H9 (cell line): ENCODE measurements at regions not wholly inside any gene's neighbourhood (a gene's known extent, or its start where the extent isn't known, plus 50 kb on each side); places are given as distances from the start of the nearest gene placed in this dataset.

Experiments used
- DNase-seq: peaks from one replicate; pipeline ENCODE4 v3.0.0-alpha.2; 2017
- H2AFZ ChIP-seq: one replicate; pipeline ENCODE4 v1.6.1; 2013; ENCODE audit warnings: mild to moderate bottlenecking, low read length, control low read depth, moderate library complexity
- H2AK5ac ChIP-seq: 2 replicates; pipeline ENCODE4 v1.6.1; 2013; ENCODE audit warnings: low read length, control low read depth, mixed read lengths; ENCODE audit not compliant: insufficient read length
- H2BK120ac ChIP-seq: one replicate; pipeline ENCODE4 v1.6.1; 2013; ENCODE audit warnings: low read depth, mild to moderate bottlenecking, low read length, control low read depth, inconsistent platforms; ENCODE audit not compliant: poor library complexity, severe bottlenecking
- H2BK12ac ChIP-seq: 2 replicates; pipeline ENCODE4 v1.6.1; 2013; ENCODE audit warnings: low read length, control low read depth, mixed read lengths, low read depth; ENCODE audit not compliant: insufficient read length
- H2BK15ac ChIP-seq: 2 replicates; pipeline ENCODE4 v1.6.1; 2013; ENCODE audit warnings: low read depth, low read length, control low read depth
- H2BK20ac ChIP-seq: one replicate; pipeline ENCODE4 v1.6.1; 2013; ENCODE audit warnings: low read depth, mild to moderate bottlenecking, low read length, control low read depth, inconsistent platforms; ENCODE audit not compliant: poor library complexity, severe bottlenecking
- H2BK5ac ChIP-seq: 2 replicates; pipeline ENCODE4 v1.6.1; 2013; ENCODE audit warnings: low read length, control low read depth, mixed read lengths; ENCODE audit not compliant: insufficient read length
- H3K14ac ChIP-seq: 2 replicates; pipeline ENCODE4 v1.6.1; 2013; ENCODE audit warnings: low read length, control low read depth; ENCODE audit not compliant: insufficient read depth
- H3K18ac ChIP-seq: 2 replicates; pipeline ENCODE4 v1.6.1; 2013; ENCODE audit warnings: low read depth, mild to moderate bottlenecking, mixed read lengths, low read length, control low read depth; ENCODE audit not compliant: insufficient read length
- H3K23ac ChIP-seq: 2 replicates; pipeline ENCODE4 v1.6.1; 2013; ENCODE audit warnings: low read length, control low read depth, mixed read lengths, low read depth; ENCODE audit not compliant: insufficient read length
- H3K23me2 ChIP-seq: 2 replicates; pipeline ENCODE4 v1.6.1; 2013; ENCODE audit warnings: low read depth, mild to moderate bottlenecking, mixed read lengths, low read length, control low read depth; ENCODE audit not compliant: insufficient read length, poor library complexity, severe bottlenecking
- H3K27ac ChIP-seq: 2 replicates; pipeline ENCODE4 v1.5.1; 2013; ENCODE audit warnings: low read length, control low read depth, mixed read lengths, low read depth; ENCODE audit not compliant: insufficient read length
- H3K27me3 ChIP-seq: 2 replicates; pipeline ENCODE4 v1.6.1; 2013; ENCODE audit warnings: low read length, control low read depth, inconsistent platforms; ENCODE audit not compliant: insufficient read depth
- H3K4ac ChIP-seq: 2 replicates; pipeline ENCODE4 v1.6.1; 2013; ENCODE audit warnings: low read depth, mild to moderate bottlenecking, control low read depth, inconsistent platforms, low read length, moderate library complexity
- H3K4me1 ChIP-seq: 2 replicates; pipeline ENCODE4 v1.6.1; 2013; ENCODE audit warnings: low read length, control low read depth, inconsistent platforms; ENCODE audit not compliant: insufficient read depth
- H3K4me2 ChIP-seq: 2 replicates; pipeline ENCODE4 v1.6.1; 2013; ENCODE audit warnings: low read length, control low read depth, mixed read lengths; ENCODE audit not compliant: insufficient read length, insufficient read depth
- H3K56ac ChIP-seq: 2 replicates; pipeline ENCODE4 v1.6.1; 2013; ENCODE audit warnings: low read depth, mild to moderate bottlenecking, mixed read lengths, low read length, control low read depth; ENCODE audit not compliant: insufficient read length
- H3K79me1 ChIP-seq: 2 replicates; pipeline ENCODE4 v1.6.1; 2013; ENCODE audit warnings: low read depth, mild to moderate bottlenecking, moderate library complexity, low read length, control low read depth, inconsistent platforms; ENCODE audit not compliant: insufficient read depth, poor library complexity, severe bottlenecking
- H3K79me2 ChIP-seq: 2 replicates; pipeline ENCODE4 v1.6.1; 2013; ENCODE audit warnings: low read length, control low read depth, inconsistent platforms; ENCODE audit not compliant: insufficient read depth
- H3K9ac ChIP-seq: 2 replicates; pipeline ENCODE4 v1.6.1; 2013; ENCODE audit warnings: low read length, control low read depth, mixed read lengths; ENCODE audit not compliant: insufficient read length; ENCODE audit errors: extremely low read depth
- H3K9me3 ChIP-seq: one replicate; pipeline ENCODE4 v1.6.1; 2013; ENCODE audit warnings: low read depth, low read length, inconsistent platforms; ENCODE audit not compliant: control insufficient read depth
- H3T11ph ChIP-seq: one replicate; pipeline ENCODE4 v1.6.1; 2013; ENCODE audit warnings: mild to moderate bottlenecking, low read length, control low read depth, inconsistent platforms
- H4K20me1 ChIP-seq: one replicate; pipeline ENCODE4 v1.6.1; 2013; ENCODE audit not compliant: control insufficient read depth, insufficient read length, insufficient read depth
- H4K5ac ChIP-seq: 2 replicates; pipeline ENCODE4 v1.6.1; 2013; ENCODE audit warnings: low read depth, mild to moderate bottlenecking, mixed read lengths, low read length, control low read depth; ENCODE audit not compliant: insufficient read length
- H4K8ac ChIP-seq: replicated peaks from 2 replicates; pipeline ENCODE4 v1.6.1; 2013; ENCODE audit warnings: low read length, control low read depth, mixed read lengths, low read depth; ENCODE audit not compliant: insufficient read length
- H4K91ac ChIP-seq: 2 replicates; pipeline ENCODE4 v1.6.1; 2013; ENCODE audit warnings: low read depth, mild to moderate bottlenecking, moderate library complexity, mixed read lengths, low read length, control low read depth; ENCODE audit not compliant: insufficient read length
- H3K27ac Mint-ChIP-seq, 3 experiments: 2 replicates in 2 of 3; 3 replicates in 1 of 3; pipeline ENCODE4 v1.8.0; 2020 to 2021; ENCODE audit warnings: mixed read lengths in 3 of 3, mild to moderate bottlenecking in 1 of 3, moderate library complexity in 1 of 3
- H3K27me3 Mint-ChIP-seq: 2 replicates; pipeline ENCODE4 v1.8.0; 2021; ENCODE audit warnings: low read depth, mild to moderate bottlenecking, moderate library complexity, mixed read lengths
- H3K36me3 Mint-ChIP-seq, 3 experiments: 2 replicates in 2 of 3; 3 replicates in 1 of 3; pipeline ENCODE4 v1.8.0; 2020 to 2021; ENCODE audit warnings: low read depth in 3 of 3, mixed read lengths in 3 of 3; ENCODE audit not compliant: insufficient read depth in 1 of 3
- H3K4me1 Mint-ChIP-seq, 2 experiments: 2 replicates each; pipeline ENCODE4 v1.8.0; 2020; ENCODE audit warnings: mixed read lengths in 2 of 2
- H3K4me3 Mint-ChIP-seq, 2 experiments: 2 replicates in 1 of 2; 3 replicates in 1 of 2; pipeline ENCODE4 v1.8.0; 2020 to 2021; ENCODE audit warnings: mild to moderate bottlenecking in 2 of 2, mixed read lengths in 2 of 2, moderate library complexity in 1 of 2
- H3K9me3 Mint-ChIP-seq, 2 experiments: 2 replicates in 1 of 2; 3 replicates in 1 of 2; pipeline ENCODE4 v1.8.0; 2020; ENCODE audit warnings: mild to moderate bottlenecking in 2 of 2, mixed read lengths in 2 of 2, moderate library complexity in 1 of 2
- CTCF ChIP-seq: fragments of 200-600 bp; sonication (generic); conservative IDR thresholded peaks from 3 replicates; pipeline ENCODE4 v1.8.0; 2021; ENCODE audit warnings: antibody characterized with exemption, mild to moderate bottlenecking
- WGBS: extraction: QIAGEN DNeasy Blood & Tissue Kit; methylation state at CpG from one replicate; pipeline ENCODE4 v1.1.7; 2013; ENCODE audit warnings: missing lambda C conversion rate, low lambda C conversion rate, mixed read lengths; ENCODE audit not compliant: insufficient read length; ENCODE audit errors: extremely low coverage; 5-methylcytosine and 5-hydroxymethylcytosine counted together

- Histone ChIP-seq H2AFZ (no peak overlapping the region), H2AK5ac (no peak overlapping the region), H3K27me3 (peaks cover 30% of the 10 kb centered on the region), H2BK120ac (no peak overlapping the region), H3K14ac (no peak overlapping the region), H3K27ac (no peak overlapping the region), H3T11ph (no peak overlapping the region), H3K56ac (no peak overlapping the region), H3K9me3 (peaks cover 3% of the 10 kb centered on the region), H3K4me1 (no peaks in the 10 kb centered on the region), H2BK15ac (no peak overlapping the region), H2BK12ac (no peak overlapping the region), H2BK20ac (no peak overlapping the region), H3K23me2 (no peaks in the 10 kb centered on the region), H3K23ac (no peak overlapping the region), H4K20me1 (no peaks in the 10 kb centered on the region), H3K18ac (no peak overlapping the region), H4K5ac (no peak overlapping the region), H3K79me2 (no peaks in the 10 kb centered on the region), H3K9ac (no peak overlapping the region), H4K8ac (no peak overlapping the region), H3K79me1 (no peaks in the 10 kb centered on the region), H2BK5ac (no peak overlapping the region), H4K91ac (no peak overlapping the region), H3K4ac (no peak overlapping the region), H3K4me2 (no peak overlapping the region)
- TF ChIP-seq CTCF: no peak
- peaks cover 100% of the 10 kb centered on the region for H3K27me3 Mint-ChIP-seq
- H3K4me3 Mint-ChIP-seq: no peak overlapping the region
- no peak for DNase-seq
- no peak overlapping the region; a peak in 1 of 7 replicates for H3K27ac Mint-ChIP-seq
- H3K9me3 Mint-ChIP-seq: peaks cover 4 to 6% of the 10 kb centered on the region in 2 experiments
- no CpG with 5 or more reads among the region's 4 CpGs for WGBS
- H3K36me3 Mint-ChIP-seq: no peaks in the 10 kb centered on the region
- H3K4me1 Mint-ChIP-seq: 0 out of 4 replicates have a peak, but pooled peaks cover 0 to 3% of the 10 kb centered on the region in 2 experiments
These were observed 401.6 kb upstream of the TNP1 start for GRCh38 chr2:217261452-217261851.
